Uterus (tissue), 2 donors: ENCODE measurements at regions not wholly inside any gene's neighbourhood (a gene's known extent, or its start where the extent isn't known, plus 50 kb on each side); places are given as distances from the start of the nearest gene placed in this dataset.

Source experiments
- POLR2A ChIP-seq, 2 donors: fragments of 450-650 bp; IDR thresholded peaks; one replicate each; pipeline ENCODE4 v1.6.1; 2016; ENCODE audit warnings: antibody characterized with exemption in 2 of 2, mild to moderate bottlenecking in 1 of 2, moderate library complexity in 1 of 2
- TF ChIP-seq, protein P1 (sequence below), 4 experiments: fragments of 200-600 bp in 2 of 4; fragments of 450-650 bp in 2 of 4; sonication (generic) in 2 of 4; IDR thresholded peaks; one replicate each; pipeline ENCODE4 v1.5.1; 2016 to 2019; ENCODE audit warnings: antibody characterized with exemption in 4 of 4, mild to moderate bottlenecking in 2 of 4, moderate library complexity in 1 of 4

DNA sequence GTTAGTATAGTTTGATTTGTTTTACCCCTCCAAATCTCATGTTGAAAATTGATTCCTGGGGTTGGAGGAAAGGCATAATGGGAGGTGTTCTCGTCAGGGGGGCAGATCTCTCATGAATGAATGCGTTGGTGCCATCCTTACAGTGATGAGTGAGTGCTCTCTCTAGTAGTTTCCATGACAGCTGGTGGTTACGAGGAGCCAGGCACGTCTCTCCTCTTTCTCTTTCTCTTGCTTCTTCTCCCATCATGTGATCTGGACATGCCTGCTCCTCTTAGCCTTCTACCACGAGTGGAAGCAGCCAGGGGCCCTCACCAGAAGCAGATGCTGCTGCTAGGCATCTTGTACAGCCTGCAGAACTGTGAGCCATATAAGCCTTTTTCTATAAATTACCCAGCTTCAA lies 454.1 kb downstream of the EFNA5 start:
- TF ChIP-seq, protein P1, sequence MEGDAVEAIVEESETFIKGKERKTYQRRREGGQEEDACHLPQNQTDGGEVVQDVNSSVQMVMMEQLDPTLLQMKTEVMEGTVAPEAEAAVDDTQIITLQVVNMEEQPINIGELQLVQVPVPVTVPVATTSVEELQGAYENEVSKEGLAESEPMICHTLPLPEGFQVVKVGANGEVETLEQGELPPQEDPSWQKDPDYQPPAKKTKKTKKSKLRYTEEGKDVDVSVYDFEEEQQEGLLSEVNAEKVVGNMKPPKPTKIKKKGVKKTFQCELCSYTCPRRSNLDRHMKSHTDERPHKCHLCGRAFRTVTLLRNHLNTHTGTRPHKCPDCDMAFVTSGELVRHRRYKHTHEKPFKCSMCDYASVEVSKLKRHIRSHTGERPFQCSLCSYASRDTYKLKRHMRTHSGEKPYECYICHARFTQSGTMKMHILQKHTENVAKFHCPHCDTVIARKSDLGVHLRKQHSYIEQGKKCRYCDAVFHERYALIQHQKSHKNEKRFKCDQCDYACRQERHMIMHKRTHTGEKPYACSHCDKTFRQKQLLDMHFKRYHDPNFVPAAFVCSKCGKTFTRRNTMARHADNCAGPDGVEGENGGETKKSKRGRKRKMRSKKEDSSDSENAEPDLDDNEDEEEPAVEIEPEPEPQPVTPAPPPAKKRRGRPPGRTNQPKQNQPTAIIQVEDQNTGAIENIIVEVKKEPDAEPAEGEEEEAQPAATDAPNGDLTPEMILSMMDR (IDR thresholded peaks at IDR 0.05): no peak
- no peak for TF ChIP-seq POLR2A (IDR thresholded peaks at IDR 0.05)
